T1000 (cell line): ENCODE measurements at regions not wholly inside any gene's neighbourhood (a gene's known extent, or its start where the extent isn't known, plus 50 kb on each side); places are given as distances from the start of the nearest gene placed in this dataset.

Experiments
- DNase-seq: peaks from one replicate; lab custom pipeline; 2025; ENCODE audit warnings: mixed read lengths; lab: John Stamatoyannopoulos, UW

- no peak for DNase-seq
Measured at GRCh38 chr19:46944918-46945628, 74.6 kb upstream of the NPAS1 start.

GRCh38 chr19:46945694-46946489, 73.7 kb upstream of the NPAS1 start:
- DNase-seq, result no peak

- DNase-seq, result no peak
Measured at GRCh38 chr19:46946611-46947238, 72.9 kb upstream of the NPAS1 start.

- no peak for DNase-seq
Measured at GRCh38 chr19:46947866-46948265, 71.8 kb upstream of the NPAS1 start.

GRCh38 chr19:46950526-46951170, 69.0 kb upstream of the NPAS1 start:
- no peak for DNase-seq

GRCh38 chr19:46951171-46951986, 68.3 kb upstream of the NPAS1 start:
- peak; percentile 72 for DNase-seq

GRCh38 chr19:46952874-46953273, 66.8 kb upstream of the NPAS1 start:
- DNase-seq, result no peak

GRCh38 chr19:46953955-46954501, 65.6 kb upstream of the NPAS1 start:
- no peak for DNase-seq

- no peak for DNase-seq
Measured at GRCh38 chr19:46954502-46954992, 65.1 kb upstream of the NPAS1 start.

GRCh38 chr19:46954993-46955812, 64.4 kb upstream of the NPAS1 start:
- no peak for DNase-seq

- DNase-seq, result no peak
Measured at GRCh38 chr19:46955813-46956371, 63.7 kb upstream of the NPAS1 start.

GRCh38 chr19:46958532-46958931, 61.1 kb upstream of the NPAS1 start:
- DNase-seq, result no peak

- no peak for DNase-seq
Measured at GRCh38 chr19:46959894-46960556, 59.6 kb upstream of the NPAS1 start.

- no peak for DNase-seq
Measured at GRCh38 chr19:46962030-46962570, 57.5 kb upstream of the NPAS1 start.

- peak; percentile 74 for DNase-seq
Measured at GRCh38 chr19:46963093-46963734, 56.4 kb upstream of the NPAS1 start.

- no peak for DNase-seq
Measured at GRCh38 chr19:46967578-46968032, 52.0 kb upstream of the NPAS1 start.
